ENCODE measurements at regions not wholly inside any gene's neighbourhood (a gene's known extent, or its start where the extent isn't known, plus 50 kb on each side); places are given as distances from the start of the nearest gene placed in this dataset.

- TF ChIP-seq POLR2A (IDR thresholded peaks at IDR 0.05; ENCODE audit: low read depth, low read length) (no peak), CTCF (conservative IDR thresholded peaks at IDR 0.05; ENCODE audit: low read depth, low read length) (no peak)
These were observed 1997.4 kb downstream of the C4orf33 start for GRCh38 chr4:131093303-131093702.

All from IMR-90 (cell line).